ENCODE measurements at regions not wholly inside any gene's neighbourhood (a gene's known extent, or its start where the extent isn't known, plus 50 kb on each side); places are given as distances from the start of the nearest gene placed in this dataset.

DNA sequence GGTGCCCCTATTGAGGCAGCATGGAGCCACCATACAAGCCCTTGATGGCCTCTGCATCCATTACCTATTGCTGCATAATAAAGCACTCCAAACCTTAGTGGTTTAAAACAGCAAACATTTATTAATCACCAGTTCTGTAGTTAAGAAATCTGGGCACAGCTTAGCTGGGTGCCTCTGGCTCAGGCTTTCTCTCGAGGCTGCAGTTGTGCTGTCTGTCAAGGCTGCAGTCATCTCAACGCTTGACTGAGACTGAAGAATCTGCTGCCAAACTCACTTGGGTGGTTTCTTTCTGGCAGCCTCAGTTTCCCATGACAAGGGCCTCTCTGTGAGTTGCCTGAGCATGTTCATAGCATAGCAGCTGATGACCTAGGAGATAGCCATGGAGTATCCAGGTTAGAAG, 207.4 kb upstream of the LRFN2 start:
- no peak for DNase-seq (ENCODE audit: low read depth)
- TF ChIP-seq, protein P1, sequence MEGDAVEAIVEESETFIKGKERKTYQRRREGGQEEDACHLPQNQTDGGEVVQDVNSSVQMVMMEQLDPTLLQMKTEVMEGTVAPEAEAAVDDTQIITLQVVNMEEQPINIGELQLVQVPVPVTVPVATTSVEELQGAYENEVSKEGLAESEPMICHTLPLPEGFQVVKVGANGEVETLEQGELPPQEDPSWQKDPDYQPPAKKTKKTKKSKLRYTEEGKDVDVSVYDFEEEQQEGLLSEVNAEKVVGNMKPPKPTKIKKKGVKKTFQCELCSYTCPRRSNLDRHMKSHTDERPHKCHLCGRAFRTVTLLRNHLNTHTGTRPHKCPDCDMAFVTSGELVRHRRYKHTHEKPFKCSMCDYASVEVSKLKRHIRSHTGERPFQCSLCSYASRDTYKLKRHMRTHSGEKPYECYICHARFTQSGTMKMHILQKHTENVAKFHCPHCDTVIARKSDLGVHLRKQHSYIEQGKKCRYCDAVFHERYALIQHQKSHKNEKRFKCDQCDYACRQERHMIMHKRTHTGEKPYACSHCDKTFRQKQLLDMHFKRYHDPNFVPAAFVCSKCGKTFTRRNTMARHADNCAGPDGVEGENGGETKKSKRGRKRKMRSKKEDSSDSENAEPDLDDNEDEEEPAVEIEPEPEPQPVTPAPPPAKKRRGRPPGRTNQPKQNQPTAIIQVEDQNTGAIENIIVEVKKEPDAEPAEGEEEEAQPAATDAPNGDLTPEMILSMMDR (conservative IDR thresholded peaks at IDR 0.05; ENCODE audit: control insufficient read depth, insufficient read depth, low read depth, low read length): no peak
- no peak overlapping the region for H3K4me3 ChIP-seq (ENCODE audit: control insufficient read depth, low read depth, low read length)

DNA sequence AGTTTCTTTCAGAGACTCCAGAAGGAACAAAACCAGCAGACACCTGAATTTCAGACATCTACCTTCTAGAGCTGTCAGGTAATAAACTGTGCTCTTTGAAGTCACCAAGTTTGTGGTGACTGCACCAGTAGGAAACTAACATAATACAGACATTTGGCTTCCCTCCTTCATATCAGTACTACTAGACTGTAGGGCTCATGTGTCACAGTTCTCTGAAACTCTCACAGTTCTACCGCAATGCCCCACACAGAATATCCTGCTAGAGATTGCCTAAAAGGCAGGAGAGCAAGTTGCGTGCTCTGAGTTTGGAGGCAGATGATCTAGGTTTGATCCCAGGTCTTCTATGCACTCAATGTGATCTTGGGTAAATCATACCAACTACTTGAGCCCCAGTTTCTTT, 205.0 kb upstream of the LRFN2 start:
- no peak overlapping the region for H3K4me3 ChIP-seq (ENCODE audit: control insufficient read depth, low read depth, low read length)
- no peak for DNase-seq (ENCODE audit: low read depth)
- TF ChIP-seq, protein P1 (conservative IDR thresholded peaks at IDR 0.05; ENCODE audit: control insufficient read depth, insufficient read depth, low read depth, low read length): no peak

DNA sequence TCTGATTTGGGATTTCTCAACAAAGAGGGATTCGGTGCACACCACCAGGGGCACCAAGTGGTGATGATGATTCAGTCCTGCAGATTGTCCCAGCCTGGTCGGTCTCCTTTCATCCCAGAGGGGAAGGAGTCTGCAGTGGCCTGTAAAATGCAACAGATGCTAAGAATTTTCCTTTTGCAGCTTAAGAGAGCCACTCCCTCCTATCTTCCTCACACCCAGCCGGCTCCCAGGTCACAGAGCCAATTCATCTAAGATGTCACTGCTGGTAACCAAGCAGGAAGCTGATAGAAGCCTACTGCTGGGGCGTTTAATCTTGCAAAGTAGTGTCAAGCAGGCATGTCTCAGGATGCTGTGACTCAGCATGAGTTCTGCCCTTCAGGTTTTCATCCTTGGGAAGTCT, 203.8 kb upstream of the LRFN2 start:
- DNase-seq (ENCODE audit: low read depth): no peak
- TF ChIP-seq, protein P1 (conservative IDR thresholded peaks at IDR 0.05; ENCODE audit: control insufficient read depth, insufficient read depth, low read depth, low read length): no peak
- H3K4me3 ChIP-seq (ENCODE audit: control insufficient read depth, low read depth, low read length): no peak overlapping the region

DNA sequence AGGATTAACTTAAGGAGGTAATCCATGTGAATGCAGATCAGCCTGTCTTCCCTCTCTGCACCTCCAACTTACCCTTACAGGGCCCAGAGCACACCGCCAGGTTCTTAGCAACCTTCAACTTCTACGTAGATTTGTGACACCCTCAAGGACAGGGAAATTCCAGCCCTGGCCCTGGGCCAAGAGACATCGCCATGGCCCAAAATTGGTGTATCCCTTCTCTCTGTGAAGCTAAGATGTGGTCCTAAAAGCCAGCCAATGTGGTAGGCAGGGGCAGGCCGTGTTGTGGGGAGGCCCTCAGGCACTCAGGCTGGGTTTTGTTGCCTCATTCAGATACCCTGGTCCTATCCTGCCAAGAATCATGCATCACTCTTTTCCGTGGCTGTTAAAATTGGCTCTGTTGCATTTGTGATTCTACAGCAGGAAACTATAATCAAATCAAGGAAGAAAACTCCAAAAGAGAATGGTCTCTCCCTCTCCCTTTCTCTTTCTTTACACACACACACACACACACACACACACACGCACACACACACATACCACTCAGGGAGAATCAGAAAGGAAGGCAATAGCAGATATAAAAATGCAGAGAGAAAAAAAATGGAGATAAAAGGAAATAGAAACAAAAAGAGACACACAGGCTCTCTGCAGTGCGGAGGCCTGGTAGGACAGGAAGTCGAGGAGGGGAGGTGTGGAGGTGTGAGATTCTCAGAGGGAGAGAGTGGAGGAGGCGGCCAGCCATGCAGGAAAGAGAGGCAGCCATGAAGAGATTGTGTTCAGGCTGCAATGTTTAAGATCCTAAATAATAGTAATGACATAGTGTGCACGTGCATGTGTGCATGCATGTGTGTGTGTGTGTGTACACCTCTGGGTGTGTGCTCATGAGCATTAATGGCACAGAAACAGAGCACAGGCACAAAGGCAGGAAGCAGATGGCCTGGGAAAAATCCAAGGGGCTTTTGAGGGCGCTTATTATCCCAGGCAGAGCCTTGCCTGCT, 201.8 kb upstream of the LRFN2 start:
- H3K4me3 ChIP-seq (ENCODE audit: control insufficient read depth, low read depth, low read length): no peak overlapping the region
- TF ChIP-seq, protein P1 (conservative IDR thresholded peaks at IDR 0.05; ENCODE audit: control insufficient read depth, insufficient read depth, low read depth, low read length): no peak
- peak; percentile 7 for DNase-seq (ENCODE audit: low read depth)

DNA sequence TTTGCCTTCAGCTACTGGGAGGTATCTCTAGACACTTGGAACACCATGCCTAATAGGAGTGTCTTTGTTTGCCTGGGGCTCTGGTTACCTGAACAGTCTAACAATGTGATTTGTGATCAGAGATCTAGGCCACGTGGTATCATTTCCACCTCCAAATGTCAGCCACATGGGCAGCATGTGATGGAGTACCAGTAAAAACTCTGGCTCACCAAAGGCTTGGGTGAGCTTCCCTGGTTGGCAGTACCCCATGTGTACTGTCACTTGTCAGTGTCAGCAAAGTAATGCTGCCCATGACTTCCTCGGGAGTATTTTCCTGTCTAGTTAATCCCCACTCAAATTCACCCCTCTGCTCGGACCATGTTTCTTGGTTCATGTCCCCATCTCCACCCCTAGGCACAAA, 195.2 kb upstream of the LRFN2 start:
- H3K4me3 ChIP-seq (ENCODE audit: control insufficient read depth, low read depth, low read length): no peak overlapping the region
- TF ChIP-seq, protein P1 (conservative IDR thresholded peaks at IDR 0.05; ENCODE audit: control insufficient read depth, insufficient read depth, low read depth, low read length): no peak
- no peak for DNase-seq (ENCODE audit: low read depth)

DNA sequence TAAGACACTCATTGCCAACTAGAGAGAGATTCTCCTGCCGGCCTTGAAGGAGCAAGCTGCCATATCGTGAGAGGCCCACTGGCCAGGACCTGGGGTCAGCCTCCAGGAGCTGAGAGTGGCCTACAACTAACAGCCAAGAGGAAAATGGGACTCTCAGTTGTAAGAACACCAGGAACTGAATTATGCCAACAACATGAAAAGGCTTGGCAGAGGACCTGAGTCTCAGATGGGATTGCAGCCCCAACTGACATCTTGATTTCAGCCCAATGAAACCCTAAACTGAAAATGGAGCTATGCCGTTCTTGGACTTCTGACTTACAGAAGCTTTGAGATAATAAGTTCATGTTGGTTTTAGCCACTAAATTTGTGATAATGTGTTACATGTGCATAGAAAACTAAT, 193.5 kb upstream of the LRFN2 start:
- H3K4me3 ChIP-seq (ENCODE audit: control insufficient read depth, low read depth, low read length): no peak overlapping the region
- no peak for DNase-seq (ENCODE audit: low read depth)
- TF ChIP-seq, protein P1 (conservative IDR thresholded peaks at IDR 0.05; ENCODE audit: control insufficient read depth, insufficient read depth, low read depth, low read length): no peak

All from fibroblast of mammary gland (primary cell).